SK-N-SH (cell line): ENCODE measurements at regions not wholly inside any gene's neighbourhood (a gene's known extent, or its start where the extent isn't known, plus 50 kb on each side); places are given as distances from the start of the nearest gene placed in this dataset.

Experiments used
- CTCF ChIA-PET: fragments of 300-600, 350-600 bp; formaldehyde crosslinking; extraction: SDS; loops from one replicate; lab custom pipeline; 2021; lab: Yijun Ruan, JAX
- POLR2A ChIA-PET: fragments of 350-600 bp; sonication (Branson Sonifier 250); formaldehyde crosslinking; extraction: SDS; loops from one replicate; lab custom pipeline; 2020; ENCODE audit warnings: antibody characterized with exemption, inconsistent platforms; lab: Yijun Ruan, JAX
- DNase-seq: peaks from one replicate; pipeline ENCODE4 v3.0.0; 2012
- H2AFZ ChIP-seq: fragments of 200-600 bp; sonication (generic); 2 replicates; pipeline ENCODE4 v1.8.1; 2016; ENCODE audit warnings: antibody characterized with exemption, mild to moderate bottlenecking, low read depth
- H3F3A ChIP-seq: fragments of 200-600 bp; sonication (generic); replicated peaks from 2 replicates; pipeline ENCODE3; 2016; ENCODE audit warnings: antibody characterized with exemption, mild to moderate bottlenecking; ENCODE audit not compliant: insufficient read depth
- H3K27ac ChIP-seq, 2 experiments: fragments of 200-500 bp in 1 of 2; fragments of 200-600 bp in 1 of 2; sonication (Bioruptor generic) in 1 of 2; sonication (generic), shearing (Covaris generic) in 1 of 2; 2 replicates each; pipeline versions ENCODE4 v1.5.1 to v1.6.1; 2014 to 2016; ENCODE audit warnings: low read depth in 2 of 2, inconsistent platforms in 1 of 2, low read length in 1 of 2, mild to moderate bottlenecking in 1 of 2, mixed read lengths in 1 of 2
- H3K27me3 ChIP-seq: fragments of 200-600 bp; sonication (generic), shearing (Covaris generic); 2 replicates; pipeline ENCODE4 v1.6.1; 2016; ENCODE audit warnings: mixed run types; ENCODE audit not compliant: insufficient read depth
- H3K36me3 ChIP-seq, 2 experiments: fragments of 200-500 bp in 1 of 2; fragments of 200-600 bp in 1 of 2; sonication (Bioruptor generic) in 1 of 2; sonication (generic) in 1 of 2; replicated peaks in 1 of 2; 2 replicates each; pipeline versions ENCODE3 to v1.5.1; 2014 to 2016; ENCODE audit warnings: low read length in 1 of 2, mild to moderate bottlenecking in 1 of 2; ENCODE audit not compliant: insufficient read depth in 2 of 2, control insufficient read depth in 1 of 2
- H3K4me1 ChIP-seq, 2 experiments: fragments of 200-500 bp in 1 of 2; fragments of 200-600 bp in 1 of 2; sonication (Bioruptor generic) in 1 of 2; sonication (generic), shearing (Covaris generic) in 1 of 2; 2 replicates each; pipeline versions ENCODE4 v1.5.1 to v1.6.1; 2014 to 2016; ENCODE audit warnings: low read depth in 1 of 2, low read length in 1 of 2, mixed run types in 1 of 2; ENCODE audit not compliant: insufficient read depth in 2 of 2, control insufficient read depth in 1 of 2
- H3K4me2 ChIP-seq: fragments of 200-600 bp; sonication (generic), shearing (Covaris generic); 2 replicates; pipeline ENCODE4 v1.6.1; 2017; ENCODE audit warnings: mixed run types
- H3K4me3 ChIP-seq, 2 experiments: fragments of 200-500 bp in 1 of 2; fragments of 200-600 bp in 1 of 2; sonication (Bioruptor generic) in 1 of 2; sonication (generic), shearing (Covaris generic) in 1 of 2; 2 replicates each; pipeline versions ENCODE4 v1.5.1 to v1.8.1; 2014 to 2016; ENCODE audit warnings: low read depth in 2 of 2, inconsistent platforms in 1 of 2, low read length in 1 of 2, mild to moderate bottlenecking in 1 of 2, mixed read lengths in 1 of 2, moderate library complexity in 1 of 2
- H3K79me2 ChIP-seq: fragments of 200-600 bp; sonication (generic); 2 replicates; pipeline ENCODE4 v1.8.1; 2017; ENCODE audit warnings: mild to moderate bottlenecking; ENCODE audit not compliant: insufficient read depth
- H3K9ac ChIP-seq: fragments of 200-600 bp; sonication (generic); 2 replicates; pipeline ENCODE4 v1.6.1; 2017; ENCODE audit warnings: mixed run types
- H3K9me2 ChIP-seq: fragments of 200-600 bp; sonication (generic); 2 replicates; pipeline ENCODE4 v1.6.1; 2017; ENCODE audit warnings: mixed run types
- H3K9me3 ChIP-seq: fragments of 200-600 bp; sonication (generic); 2 replicates; pipeline ENCODE4 v1.6.1; 2017; ENCODE audit warnings: mixed run types, mild to moderate bottlenecking, moderate library complexity
- H4K20me1 ChIP-seq: fragments of 200-600 bp; sonication (generic); 2 replicates; pipeline ENCODE4 v1.6.1; 2017; ENCODE audit warnings: mild to moderate bottlenecking, mixed run types; ENCODE audit not compliant: insufficient read depth
- CTCF ChIP-seq: fragments of 200-600 bp; sonication (generic); IDR thresholded peaks from 2 replicates; pipeline ENCODE4 v1.6.1; 2017; ENCODE audit warnings: antibody characterized with exemption, mild to moderate bottlenecking, moderate library complexity
- ELF1 ChIP-seq: IDR thresholded peaks from 2 replicates; pipeline ENCODE4 v1.4.0; 2012
- FOXM1 ChIP-seq: IDR thresholded peaks from 2 replicates; pipeline ENCODE4 v1.4.0; 2012; ENCODE audit warnings: low read depth, mild to moderate bottlenecking
- GABPA ChIP-seq: IDR thresholded peaks from 2 replicates; pipeline ENCODE4 v1.4.0; 2012; ENCODE audit warnings: low read depth, mild to moderate bottlenecking
- MAX ChIP-seq: IDR thresholded peaks from 2 replicates; pipeline ENCODE4 v1.4.0; 2012; ENCODE audit warnings: low read depth
- PBX3 ChIP-seq: IDR thresholded peaks from 2 replicates; pipeline ENCODE4; 2012
- RAD21 ChIP-seq: IDR thresholded peaks from 2 replicates; pipeline ENCODE4 v1.6.1; 2012; ENCODE audit warnings: mild to moderate bottlenecking, low read length
- RCOR1 ChIP-seq: fragments of 150-350 bp; IDR thresholded peaks from 2 replicates; pipeline ENCODE4 v1.6.1; 2017; ENCODE audit warnings: antibody characterized with exemption, low read length
- REST ChIP-seq: IDR thresholded peaks from 2 replicates; pipeline ENCODE4 v1.6.1; 2012; ENCODE audit warnings: mild to moderate bottlenecking, low read depth, low read length, moderate library complexity
- RFX5 ChIP-seq: IDR thresholded peaks from 2 replicates; pipeline ENCODE4 v1.6.1; 2012; ENCODE audit warnings: mild to moderate bottlenecking, improper control_type of control experiment, low read length
- RXRA ChIP-seq: IDR thresholded peaks from 2 replicates; pipeline ENCODE4 v1.4.0; 2012; ENCODE audit warnings: low read depth, mild to moderate bottlenecking, borderline replicate concordance
- TAF1 ChIP-seq: IDR thresholded peaks from 2 replicates; pipeline ENCODE4 v1.6.1; 2012; ENCODE audit warnings: low read depth, mild to moderate bottlenecking, low read length, moderate library complexity, borderline replicate concordance
- TCF12 ChIP-seq: IDR thresholded peaks from 2 replicates; pipeline ENCODE4 v1.4.0; 2012
- USF1 ChIP-seq: IDR thresholded peaks from 2 replicates; pipeline ENCODE4 v1.4.0; 2012; ENCODE audit warnings: low read depth, borderline replicate concordance
- USF2 ChIP-seq: fragments of 150-350 bp; IDR thresholded peaks from 2 replicates; pipeline ENCODE4 v1.6.1; 2017; ENCODE audit warnings: antibody characterized with exemption, low read length, low read depth, borderline replicate concordance
- YY1 ChIP-seq: IDR thresholded peaks from 2 replicates; pipeline ENCODE4 v1.4.0; 2012; ENCODE audit warnings: low read depth, mild to moderate bottlenecking
- ZBTB33 ChIP-seq: IDR thresholded peaks from 2 replicates; pipeline ENCODE4 v1.4.0; 2012; ENCODE audit warnings: low read depth, borderline replicate concordance
- WGBS: methylation state at CpG from one replicate; pipeline ENCODE4 v1.1.6; 2017; ENCODE audit warnings: low lambda C conversion rate; 5-methylcytosine and 5-hydroxymethylcytosine counted together

- TF ChIP-seq USF2 = no peak
These were observed 297.9 kb upstream of the BRINP1 start (continued) for GRCh38 chr9:119667163-119667562.

GRCh38 chr9:119662329-119662728, 293.1 kb upstream of the BRINP1 start:
- CTCF ChIA-PET = no interaction called here
- Histone ChIP-seq H3K9me2 (no peaks in the 10 kb centered on the region), H3K27ac (no peak overlapping the region), H3K36me3 (no peaks in the 10 kb centered on the region), H3K4me1 (no peaks in the 10 kb centered on the region), H3F3A (no peaks in the 10 kb centered on the region), H3K79me2 (no peaks in the 10 kb centered on the region), H3K27me3 (no peaks in the 10 kb centered on the region), H3K4me2 (no peak overlapping the region), H3K4me3 (no peak overlapping the region), H4K20me1 (no peaks in the 10 kb centered on the region), H3K9ac (no peak overlapping the region), H2AFZ (no peak overlapping the region), H3K9me3 (no peaks in the 10 kb centered on the region; the same call in 1 of the 2 replicates)
- DNase-seq = no peak
- TF ChIP-seq USF1 (no peak), RCOR1 (no peak), RXRA (no peak), MAX (no peak), REST (no peak), RFX5 (no peak), YY1 (no peak), PBX3 (no peak), TAF1 (no peak), CTCF (no peak), ELF1 (no peak), GABPA (no peak), TCF12 (no peak), FOXM1 (no peak), USF2 (no peak), RAD21 (no peak), ZBTB33 (no peak)
- POLR2A ChIA-PET = no interaction called here
- 16% methylated on average over 4 of the region's 4 CpGs for WGBS
